Colon (tissue), 2 donors: ENCODE measurements at regions not wholly inside any gene's neighbourhood (a gene's known extent, or its start where the extent isn't known, plus 50 kb on each side); places are given as distances from the start of the nearest gene placed in this dataset.

Source experiments
- FAIRE-seq: peaks from 2 replicates; lab custom pipeline; 2012; peaks lifted over from hg19 to GRCh38; lab: Jason Lieb, UNC
- donor health status: control.
- donor health status: control.

GRCh38 chr14:101004176-101004575 is 100.7 kb upstream of the RTL1 start:
- FAIRE-seq, result no peak

GRCh38 chr14:101004954-101005353 is 101.4 kb upstream of the RTL1 start:
- no peak for FAIRE-seq

- FAIRE-seq, result no peak
Measured at GRCh38 chr14:101005447-101005846, 101.9 kb upstream of the RTL1 start.

GRCh38 chr14:101006008-101006407 is 102.5 kb upstream of the RTL1 start:
- no peak for FAIRE-seq

GRCh38 chr14:101007004-101007614 is 103.6 kb upstream of the RTL1 start:
- no peak for FAIRE-seq

GRCh38 chr14:101007765-101008164 is 104.2 kb upstream of the RTL1 start:
- FAIRE-seq, result no peak

- no peak for FAIRE-seq
Measured at GRCh38 chr14:101008196-101008595, 104.7 kb upstream of the RTL1 start.

- no peak for FAIRE-seq
Measured at GRCh38 chr14:101008631-101009336, 105.3 kb upstream of the RTL1 start.

GRCh38 chr14:101009531-101009930 is 106.0 kb upstream of the RTL1 start:
- no peak for FAIRE-seq

- FAIRE-seq, result no peak
Measured at GRCh38 chr14:101010293-101010692, 106.8 kb upstream of the RTL1 start.

- FAIRE-seq, result no peak
Measured at GRCh38 chr14:101010835-101011234, 107.3 kb upstream of the RTL1 start.

- FAIRE-seq, result no peak
Measured at GRCh38 chr14:101017209-101017608, 113.7 kb upstream of the RTL1 start.

GRCh38 chr14:101017806-101018560 is 114.5 kb upstream of the RTL1 start:
- no peak for FAIRE-seq

- no peak for FAIRE-seq
Measured at GRCh38 chr14:101018561-101019290, 115.2 kb upstream of the RTL1 start.

- no peak for FAIRE-seq
Measured at GRCh38 chr14:101019541-101019940, 116.0 kb upstream of the RTL1 start.

- FAIRE-seq, result no peak
Measured at GRCh38 chr14:101019990-101020710, 116.6 kb upstream of the RTL1 start.

- FAIRE-seq, result no peak
Measured at GRCh38 chr14:101020834-101021370, 117.4 kb upstream of the RTL1 start.

- no peak for FAIRE-seq
Measured at GRCh38 chr14:101022121-101022520, 118.6 kb upstream of the RTL1 start.

- no peak for FAIRE-seq
Measured at GRCh38 chr14:101022916-101023435, 119.5 kb upstream of the RTL1 start.

GRCh38 chr14:101024686-101025085 is 121.2 kb upstream of the RTL1 start:
- no peak for FAIRE-seq

- FAIRE-seq, result no peak
Measured at GRCh38 chr14:101025131-101025530, 121.6 kb upstream of the RTL1 start.
